ENCODE measurements at regions not wholly inside any gene's neighbourhood (a gene's known extent, or its start where the extent isn't known, plus 50 kb on each side); places are given as distances from the start of the nearest gene placed in this dataset.

- peak; percentile 49 for DNase-seq
Observed at GRCh38 chr14:49971156-49972130, 78.6 kb downstream of the ARF6 start.

- peak; percentile 75 for DNase-seq
Observed at GRCh38 chr14:49972131-49972671, 79.3 kb downstream of the ARF6 start.

- peak; percentile 41 for DNase-seq
Observed at GRCh38 chr14:49972823-49973222, 79.9 kb downstream of the ARF6 start.

GRCh38 chr14:49975276-49975675 lies 82.4 kb downstream of the ARF6 start:
- no peak for DNase-seq

- no peak for DNase-seq
Observed at GRCh38 chr14:49975799-49976198, 82.9 kb downstream of the ARF6 start.

GRCh38 chr14:49977126-49977841 lies 84.4 kb downstream of the ARF6 start:
- no peak for DNase-seq

- no peak for DNase-seq
Observed at GRCh38 chr14:49980027-49980426, 87.1 kb downstream of the ARF6 start.

- no peak for DNase-seq
Observed at GRCh38 chr14:49982082-49982481, 89.2 kb downstream of the ARF6 start.

GRCh38 chr14:49982501-49982951 lies 89.6 kb downstream of the ARF6 start:
- DNase-seq, result no peak

GRCh38 chr14:49984424-49984823 lies 91.5 kb downstream of the ARF6 start:
- no peak for DNase-seq

GRCh38 chr14:49986343-49987014 lies 93.6 kb downstream of the ARF6 start:
- DNase-seq, result no peak

- no peak for DNase-seq
Observed at GRCh38 chr14:49988080-49988990, 95.5 kb downstream of the ARF6 start.

GRCh38 chr14:49989966-49990365 lies 97.1 kb downstream of the ARF6 start:
- DNase-seq, result no peak

- DNase-seq, result no peak
Observed at GRCh38 chr14:49991491-49991890, 98.6 kb downstream of the ARF6 start.

GRCh38 chr14:49992036-49992435 lies 99.2 kb downstream of the ARF6 start:
- no peak for DNase-seq

GRCh38 chr14:49992448-49992847 lies 99.6 kb downstream of the ARF6 start:
- DNase-seq, result no peak

- no peak for DNase-seq
Observed at GRCh38 chr14:49992901-49993339, 100.0 kb downstream of the ARF6 start.

- DNase-seq, result no peak
Observed at GRCh38 chr14:49993565-49993964, 100.7 kb downstream of the ARF6 start.

- no peak for DNase-seq
Observed at GRCh38 chr14:49994951-49995561, 102.2 kb downstream of the ARF6 start.

- DNase-seq, result peak; percentile 42
Observed at GRCh38 chr14:49997991-49998390, 105.1 kb downstream of the ARF6 start.

GRCh38 chr14:49999146-49999761 lies 106.4 kb downstream of the ARF6 start:
- DNase-seq, result no peak
